IMR-90 (cell line): ENCODE measurements at regions not wholly inside any gene's neighbourhood (a gene's known extent, or its start where the extent isn't known, plus 50 kb on each side); places are given as distances from the start of the nearest gene placed in this dataset.
A peak's percentile ranks its signal among the peaks of the same experiment; 100 is the strongest.
"Not testable (repeated sequence)": the region's sequence is repeated elsewhere in the genome, so short reads cannot be mapped to it uniquely, and the experiment has no call there.

ENCODE experiments used
- ATAC-seq: fragments of 200-7000 bp; cut with Tn5 transposase; 2 replicates; pipeline ENCODE4 v1.9.1; 2020; ENCODE audit warnings: low read depth, mild to moderate bottlenecking, moderate library complexity
- BruUV-seq: library from RNA; stranded (reverse); fragments of 400-500 nt; replicated peaks from 2 replicates; lab custom pipeline; 2021; lab: Mats Ljungman, UMichigan
- CTCF ChIA-PET: fragments of 300-600 bp; formaldehyde crosslinking; extraction: SDS; loops from one replicate; lab custom pipeline; 2021; ENCODE audit warnings: antibody characterized with exemption; lab: Yijun Ruan, JAX
- POLR2A ChIA-PET: fragments of 300-600 bp; sonication (Branson Sonifier 250); formaldehyde crosslinking; loops from one replicate; lab custom pipeline; 2022; ENCODE audit warnings: antibody characterized with exemption; ENCODE audit not compliant: unreplicated experiment; lab: Charles Lee
- DNase-seq: peaks from one replicate; pipeline ENCODE4 v3.0.0; 2013
- H2AFZ ChIP-seq: replicated peaks from 2 replicates; pipeline ENCODE3; 2013; ENCODE audit warnings: low read length, mild to moderate bottlenecking; ENCODE audit not compliant: poor library complexity
- H2AK5ac ChIP-seq: 2 replicates; pipeline ENCODE4 v1.6.1; 2013; ENCODE audit warnings: low read depth, low read length, inconsistent platforms
- H2AK9ac ChIP-seq: replicated peaks from 2 replicates; pipeline ENCODE3; 2013; ENCODE audit warnings: mild to moderate bottlenecking, low read depth, low read length, moderate library complexity; ENCODE audit not compliant: poor library complexity
- H2BK120ac ChIP-seq: 2 replicates; pipeline ENCODE4 v1.6.1; 2013; ENCODE audit warnings: low read depth, low read length, inconsistent platforms
- H2BK15ac ChIP-seq: 3 replicates; pipeline ENCODE4 v1.6.1; 2013; ENCODE audit warnings: low read depth, low read length, inconsistent platforms
- H2BK20ac ChIP-seq: 2 replicates; pipeline ENCODE4 v1.6.1; 2013; ENCODE audit warnings: low read depth, mild to moderate bottlenecking, inconsistent platforms, low read length, moderate library complexity
- H2BK5ac ChIP-seq: 2 replicates; pipeline ENCODE4 v1.6.1; 2013; ENCODE audit warnings: mild to moderate bottlenecking, low read depth, low read length, inconsistent platforms; ENCODE audit not compliant: poor library complexity, severe bottlenecking
- H3K14ac ChIP-seq: replicated peaks from 2 replicates; pipeline ENCODE4 v1.6.1; 2013; ENCODE audit warnings: low read depth, low read length, inconsistent platforms
- H3K18ac ChIP-seq: 2 replicates; pipeline ENCODE4 v1.6.1; 2013; ENCODE audit warnings: low read depth, low read length, control low read depth
- H3K23ac ChIP-seq: 2 replicates; pipeline ENCODE4 v1.6.1; 2013; ENCODE audit warnings: low read depth, low read length, inconsistent platforms
- H3K27ac ChIP-seq: 2 replicates; pipeline ENCODE4 v1.5.1; 2013; ENCODE audit warnings: mild to moderate bottlenecking, control low read depth, low read length; ENCODE audit not compliant: insufficient read depth
- H3K27me3 ChIP-seq: 2 replicates; pipeline ENCODE4 v1.6.1; 2013; ENCODE audit warnings: low read length; ENCODE audit not compliant: control insufficient read depth, insufficient read depth
- H3K36me3 ChIP-seq: 2 replicates; pipeline ENCODE4 v1.6.1; 2013; ENCODE audit warnings: low read length, mixed read lengths; ENCODE audit not compliant: control insufficient read depth, insufficient read depth
- H3K4ac ChIP-seq: 2 replicates; pipeline ENCODE4 v1.6.1; 2013; ENCODE audit warnings: low read depth, low read length, inconsistent platforms
- H3K4me1 ChIP-seq: 2 replicates; pipeline ENCODE4 v1.6.1; 2013; ENCODE audit warnings: low read length, mixed read lengths; ENCODE audit not compliant: control insufficient read depth, insufficient read depth
- H3K4me2 ChIP-seq: 2 replicates; pipeline ENCODE4 v1.6.1; 2013; ENCODE audit warnings: low read depth, mild to moderate bottlenecking, control low read depth, low read length, moderate library complexity
- H3K4me3 ChIP-seq: 2 replicates; pipeline ENCODE4 v1.5.1; 2013; ENCODE audit warnings: low read depth, mild to moderate bottlenecking, control low read depth, low read length, moderate library complexity; ENCODE audit not compliant: insufficient read depth
- H3K56ac ChIP-seq: 2 replicates; pipeline ENCODE4 v1.6.1; 2013; ENCODE audit warnings: low read length, inconsistent platforms; ENCODE audit not compliant: insufficient read depth; ENCODE audit errors: extremely low read depth
- H3K79me1 ChIP-seq, 2 experiments: 2 replicates each; pipeline ENCODE4 v1.6.1; 2013; ENCODE audit warnings: low read length in 2 of 2, inconsistent platforms in 1 of 2, low read depth in 1 of 2
- H3K9ac ChIP-seq: 2 replicates; pipeline ENCODE4 v1.6.1; 2013; ENCODE audit warnings: low read depth, low read length, control low read depth
- H3K9me1 ChIP-seq: 2 replicates; pipeline ENCODE4 v1.6.1; 2013; ENCODE audit warnings: low read length, inconsistent platforms; ENCODE audit not compliant: insufficient read depth
- H3K9me3 ChIP-seq: 2 replicates; pipeline ENCODE4 v1.6.1; 2013; ENCODE audit warnings: low read length; ENCODE audit not compliant: control insufficient read depth, insufficient read depth
- H4K20me1 ChIP-seq: 2 replicates; pipeline ENCODE4 v1.6.1; 2013; ENCODE audit warnings: low read length, inconsistent platforms; ENCODE audit not compliant: insufficient read depth
- H4K5ac ChIP-seq: 2 replicates; pipeline ENCODE4 v1.6.1; 2013; ENCODE audit warnings: mild to moderate bottlenecking, low read depth, low read length, control low read depth
- H4K8ac ChIP-seq, 2 experiments: 2 replicates each; pipeline ENCODE4 v1.6.1; 2013; ENCODE audit warnings: low read depth in 2 of 2, low read length in 2 of 2, control low read depth in 1 of 2, inconsistent platforms in 1 of 2
- H4K91ac ChIP-seq: 2 replicates; pipeline ENCODE4 v1.6.1; 2013; ENCODE audit warnings: low read depth, low read length, inconsistent platforms; ENCODE audit not compliant: insufficient read depth
- CEBPB ChIP-seq: IDR thresholded peaks from 2 replicates; pipeline ENCODE4 v1.6.1; 2012; ENCODE audit warnings: low read depth, low read length, improper control_type of control experiment
- POLR2A ChIP-seq: IDR thresholded peaks from 2 replicates; pipeline ENCODE4 v1.6.1; 2012; ENCODE audit warnings: mild to moderate bottlenecking, low read depth, low read length
- WGBS, 2 experiments: methylation state at CpG; one replicate each; pipeline versions ENCODE4 v1.1.5 to v1.1.7; 2013; ENCODE audit warnings: missing lambda C conversion rate in 2 of 2; ENCODE audit not compliant: insufficient read length in 1 of 2; ENCODE audit errors: extremely low coverage in 2 of 2; 5-methylcytosine and 5-hydroxymethylcytosine counted together
- dilution Hi-C: fragments of 300-500 bp; cut with HindIII; formaldehyde crosslinking; loops from one replicate; pipeline ENCODE4 v1.14.3; 2018; ENCODE audit warnings: low sequenced_read_pairs; ENCODE audit not compliant: unreplicated experiment
- in situ Hi-C: fragments of 300-500 bp; cut with MboI; formaldehyde crosslinking; loops from 3 replicates; pipeline ENCODE4 v1.14.3; 2019; ENCODE audit warnings: low sequenced_read_pairs, inconsistent platforms, mixed read lengths
- intact Hi-C: fragments of 100-400 bp; cut with micrococcal nuclease; formaldehyde crosslinking; loops from 2 replicates; pipeline ENCODE4 v1.10.0; 2022

- Histone ChIP-seq H3K4ac (no peak overlapping the region), H4K20me1 (no peaks in the 10 kb centered on the region), H3K4me3 (no peak overlapping the region), H2BK15ac (no peak overlapping the region), H3K27ac (no peak overlapping the region), H4K91ac (no peak overlapping the region), H3K27me3 (no peaks in the 10 kb centered on the region), H3K9ac (no peak overlapping the region), H3K56ac (no peak overlapping the region), H3K9me1 (no peaks in the 10 kb centered on the region), H2BK5ac (no peak overlapping the region), H3K14ac (no peak overlapping the region), H3K9me3 (peaks cover 12% of the 10 kb centered on the region), H2BK120ac (no peak overlapping the region), H3K23ac (no peak overlapping the region), H3K36me3 (no peaks in the 10 kb centered on the region), H3K18ac (no peak overlapping the region), H2BK20ac (no peak overlapping the region), H4K5ac (no peak overlapping the region), H2AK9ac (no peak overlapping the region), H3K79me1 (no peaks in the 10 kb centered on the region), H4K8ac (no peak overlapping the region), H3K4me1 (no peaks in the 10 kb centered on the region), H2AFZ (no peak overlapping the region), H3K4me2 (no peak overlapping the region), H2AK5ac (no peak overlapping the region)
- no TSS peak for BruUV-seq
- WGBS, 2 experiments: no CpG with 5 or more reads among the region's 1 CpG
- ATAC-seq (no peak), DNase-seq (no peak)
- TF ChIP-seq POLR2A (no peak), CEBPB (0 out of 2 replicates have a peak, but pooled peaks have one; percentile 16)
- dilution Hi-C loops (no loop called here), in situ Hi-C loops (no loop called here), intact Hi-C loops (no loop called here)
- CTCF ChIA-PET: no interaction called here
- POLR2A ChIA-PET: no interaction called here
Observed at GRCh38 chr18:30595942-30596341, 446.6 kb downstream of the DSC3 start.

GRCh38 chr18:30594911-30595310 is 447.6 kb downstream of the DSC3 start:
- H4K91ac ChIP-seq, H2AK9ac ChIP-seq, H2AK5ac ChIP-seq, H3K79me1 ChIP-seq, H3K14ac ChIP-seq, H3K18ac ChIP-seq, DNase-seq, H2AFZ ChIP-seq, H2BK120ac ChIP-seq, H2BK20ac ChIP-seq, intact Hi-C loops, POLR2A ChIA-PET, BruUV-seq, H3K56ac ChIP-seq, H3K4me3 ChIP-seq, H3K27me3 ChIP-seq, H2BK5ac ChIP-seq, H4K8ac ChIP-seq, H4K20me1 ChIP-seq, H3K4me2 ChIP-seq, H3K4me1 ChIP-seq, H3K23ac ChIP-seq, H4K5ac ChIP-seq, ATAC-seq, H3K9me3 ChIP-seq, H3K27ac ChIP-seq, H3K4ac ChIP-seq, H3K9ac ChIP-seq, H2BK15ac ChIP-seq, H3K36me3 ChIP-seq, in situ Hi-C loops, H3K9me1 ChIP-seq, CTCF ChIA-PET, dilution Hi-C loops: not testable (repeated sequence)
- no CpG with 5 or more reads among the region's 18 CpGs for WGBS, 2 experiments
